Adrenal gland (tissue), 5 donors: ENCODE measurements at regions not wholly inside any gene's neighbourhood (a gene's known extent, or its start where the extent isn't known, plus 50 kb on each side); places are given as distances from the start of the nearest gene placed in this dataset.

ENCODE experiments used
- CTCF ChIP-seq, 6 experiments: fragments of 450-650 bp in 4 of 6; fragments of 200-600 bp in 2 of 6; sonication (generic) in 1 of 6; IDR thresholded peaks; 1 replicate in 5 of 6; 2 replicates in 1 of 6; pipeline versions ENCODE4 v1.5.1 to v1.8.0; 2016 to 2021; ENCODE audit warnings: antibody characterized with exemption in 6 of 6, mild to moderate bottlenecking in 2 of 6, moderate library complexity in 1 of 6
- POLR2A ChIP-seq, 2 donors: fragments of 450-650 bp; IDR thresholded peaks; one replicate each; pipeline ENCODE4 v1.6.1; 2017; ENCODE audit warnings: antibody characterized with exemption in 2 of 2, mild to moderate bottlenecking in 2 of 2, moderate library complexity in 1 of 2
- donor health status: DM: no; HTN: no; CAD: no.

DNA sequence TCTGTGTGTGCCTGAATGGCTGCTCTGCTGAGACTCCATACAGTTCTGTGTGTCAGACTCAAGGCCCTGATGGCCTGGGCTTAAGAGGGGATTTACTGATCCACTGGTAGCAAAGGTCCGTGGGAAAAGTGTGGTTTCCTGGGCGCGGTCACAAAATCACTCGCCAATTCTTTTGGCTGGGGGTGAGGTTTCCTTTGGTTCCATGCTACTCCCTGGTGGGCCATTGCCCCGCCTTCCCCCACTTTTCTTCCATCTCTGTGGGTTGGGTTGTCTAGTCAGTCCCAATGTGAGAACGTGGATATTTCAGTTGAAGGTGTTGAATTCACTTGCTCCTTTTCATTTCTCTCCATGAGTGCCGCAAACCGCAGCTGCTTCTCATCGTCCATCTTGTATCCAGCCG, 162.7 kb upstream of the NRXN1 start:
- TF ChIP-seq POLR2A (IDR thresholded peaks at IDR 0.05) (no peak), CTCF (IDR thresholded peaks at IDR 0.05) (no peak)
